HG03439 (cell line): ENCODE measurements at regions not wholly inside any gene's neighbourhood (a gene's known extent, or its start where the extent isn't known, plus 50 kb on each side); places are given as distances from the start of the nearest gene placed in this dataset.
"Not testable (repeated sequence)": the region's sequence is repeated elsewhere in the genome, so short reads cannot be mapped to it uniquely, and the experiment has no call there.

Experiments
- ATAC-seq: cut with Tn5 transposase; IDR thresholded peaks from one replicate; pipeline ENCODE4 v1.9.1; 2021; ENCODE audit warnings: mild to moderate bottlenecking, moderate library complexity; ENCODE audit not compliant: unreplicated experiment

DNA sequence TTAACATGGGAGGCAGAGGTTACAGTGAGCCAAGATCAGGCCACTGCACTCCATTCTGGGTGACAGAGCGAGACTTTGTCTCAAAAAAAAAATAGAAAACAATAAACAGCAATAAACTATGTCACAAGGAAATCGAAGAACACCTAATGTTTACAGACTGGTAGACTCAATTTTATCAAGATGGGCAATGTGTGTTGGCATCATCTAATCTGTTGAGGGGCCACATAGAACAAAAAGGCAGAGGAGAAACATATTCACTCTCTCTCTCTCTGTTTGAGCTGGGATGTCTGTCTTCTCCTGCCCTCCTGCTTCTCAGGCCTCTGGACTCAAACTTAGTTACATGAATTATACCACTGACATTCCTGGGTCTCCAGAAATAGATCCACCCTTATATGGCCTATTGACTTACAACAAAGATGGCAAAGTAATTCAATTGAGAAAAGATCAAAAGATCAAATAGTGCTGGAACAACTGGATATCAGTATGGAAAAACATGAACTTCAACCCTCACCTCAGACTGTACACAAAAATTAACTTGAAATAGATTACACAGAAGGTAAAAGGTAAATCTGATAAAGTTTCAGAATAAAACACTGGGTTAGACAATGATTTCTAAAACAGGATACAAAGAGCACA, 703.8 kb upstream of the CRIM1 start:
- no peak for ATAC-seq

DNA sequence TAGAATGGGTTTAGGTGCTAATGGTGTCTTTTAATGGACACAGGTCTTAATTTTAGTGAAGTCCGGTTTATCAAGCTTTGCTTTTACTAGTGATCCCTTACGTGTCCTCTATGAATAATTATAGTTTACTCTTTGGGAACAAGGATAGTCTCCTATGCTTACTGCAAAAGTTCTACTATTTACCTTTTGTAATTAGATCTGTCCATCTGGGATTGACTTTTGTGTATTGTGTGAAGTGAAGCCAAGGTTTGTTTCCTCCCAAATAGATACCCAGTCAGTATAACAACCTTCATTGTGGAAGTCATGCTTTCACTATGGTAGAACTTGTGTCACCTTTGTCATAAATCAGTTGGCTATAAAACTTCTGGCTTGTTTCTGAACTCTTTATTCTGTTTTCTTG, 740.9 kb upstream of the CRIM1 start:
- ATAC-seq, result no peak

DNA sequence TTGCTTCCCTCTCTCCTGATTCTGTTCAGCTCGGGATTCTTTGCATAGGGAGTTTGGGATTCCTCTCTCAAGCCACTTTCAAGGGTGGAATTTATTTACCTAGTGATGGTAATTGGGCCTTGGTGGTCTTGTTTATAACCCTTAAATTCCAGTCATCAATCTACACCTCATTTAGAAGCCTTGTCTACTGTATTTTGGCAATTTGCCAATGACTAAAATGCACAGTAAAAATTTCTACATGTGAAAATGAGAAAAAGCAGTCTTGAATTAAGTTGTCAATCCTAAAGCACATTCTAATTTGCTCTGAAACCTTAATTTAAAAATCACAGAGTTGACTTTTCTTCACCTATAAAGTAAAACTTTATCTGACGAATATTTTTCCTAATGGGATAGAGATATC, 749.2 kb upstream of the CRIM1 start:
- no peak for ATAC-seq

DNA sequence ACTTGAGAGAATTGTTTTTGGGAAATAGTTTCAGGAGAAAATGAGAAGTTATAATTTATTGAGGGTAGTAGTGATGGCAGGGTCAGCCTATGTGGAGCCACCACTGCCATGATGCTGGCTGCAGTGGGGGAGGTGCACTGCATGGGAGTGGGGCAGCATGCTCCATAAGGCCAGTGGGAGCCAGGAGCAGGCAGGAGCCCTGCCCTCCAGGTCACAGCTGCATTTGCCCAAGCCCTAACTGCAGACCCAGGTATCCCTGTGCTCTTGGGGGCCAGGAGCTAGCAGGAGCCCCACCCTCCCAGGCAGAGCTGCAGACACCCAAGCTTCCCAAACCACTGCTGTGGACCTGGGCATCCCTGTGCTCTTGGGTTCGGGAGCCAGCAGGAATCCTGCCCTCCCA, 757.3 kb upstream of the CRIM1 start:
- no peak for ATAC-seq

DNA sequence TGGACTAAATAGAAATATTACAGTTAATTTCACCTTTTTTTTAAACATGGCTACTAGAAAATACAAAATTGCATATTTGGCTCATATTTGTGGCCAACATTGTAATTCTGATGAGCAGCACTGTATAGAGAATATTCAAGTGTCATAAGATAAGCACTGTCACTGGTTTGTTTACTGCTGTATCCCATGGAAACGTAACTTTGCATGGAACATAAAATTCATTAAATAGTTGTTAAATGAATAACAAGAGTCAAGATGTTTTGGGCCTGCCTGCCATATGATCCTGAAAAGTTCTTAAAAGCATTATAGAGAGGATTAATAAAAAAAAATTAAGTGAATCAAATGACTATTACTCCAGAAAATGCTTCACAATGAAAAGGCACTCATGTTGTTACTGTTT, 763.7 kb upstream of the CRIM1 start:
- ATAC-seq, result no peak

DNA sequence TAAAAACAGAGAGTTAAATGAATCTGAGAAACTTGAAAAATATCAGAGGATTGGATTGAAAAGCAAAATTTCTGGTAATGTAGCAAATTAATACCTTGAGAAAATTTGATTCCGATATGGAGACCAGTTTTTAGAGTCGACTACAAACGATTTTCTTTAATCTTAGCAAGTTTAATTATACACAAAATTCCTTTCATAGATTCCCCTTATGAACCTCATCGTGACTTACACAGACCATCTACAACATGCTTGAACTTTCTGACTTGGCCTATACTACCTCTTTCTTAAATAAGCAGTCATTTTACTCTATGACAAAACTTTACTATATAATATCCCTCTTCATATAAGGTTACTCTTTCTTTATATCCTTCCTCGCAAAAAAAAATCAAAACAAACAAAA, 769.6 kb upstream of the CRIM1 start:
- ATAC-seq, result no peak

DNA sequence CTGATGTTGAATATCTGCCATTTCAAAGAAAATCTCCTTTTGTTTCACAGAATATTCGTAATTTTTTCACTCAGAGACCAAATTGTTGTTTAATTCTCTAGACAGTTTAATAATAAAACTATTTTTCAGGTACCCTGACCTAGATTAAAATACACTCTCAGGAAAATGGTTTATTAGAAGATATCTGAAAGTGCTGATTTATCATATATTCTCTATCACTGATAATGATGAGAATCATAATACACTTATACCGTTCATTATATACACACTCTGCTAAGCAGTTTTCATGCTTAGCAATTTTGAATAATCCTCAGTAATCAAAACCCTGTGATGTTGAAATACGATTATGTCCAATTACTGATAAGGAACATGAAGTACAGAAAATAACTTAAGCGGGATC, 772.9 kb upstream of the CRIM1 start:
- ATAC-seq, result no peak

DNA sequence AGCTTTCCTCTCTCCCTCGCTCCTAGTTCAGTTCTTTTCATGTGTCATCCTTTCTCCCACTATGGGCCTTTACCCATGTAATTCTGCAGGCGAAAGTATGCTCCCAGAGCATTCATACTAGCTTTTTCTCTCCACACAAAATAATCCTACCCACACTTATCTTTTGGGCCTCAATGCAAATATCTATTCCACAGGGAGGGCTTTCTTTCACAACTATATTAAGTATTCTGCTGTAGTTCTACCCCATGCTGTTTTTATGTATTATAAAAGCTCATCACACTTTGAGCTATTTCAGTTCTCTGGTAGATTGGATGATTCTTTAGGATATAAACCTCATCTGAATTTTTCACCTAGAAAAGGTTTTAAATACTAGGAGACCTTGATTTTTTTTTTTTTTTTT, 774.6 kb upstream of the CRIM1 start:
- no peak for ATAC-seq

DNA sequence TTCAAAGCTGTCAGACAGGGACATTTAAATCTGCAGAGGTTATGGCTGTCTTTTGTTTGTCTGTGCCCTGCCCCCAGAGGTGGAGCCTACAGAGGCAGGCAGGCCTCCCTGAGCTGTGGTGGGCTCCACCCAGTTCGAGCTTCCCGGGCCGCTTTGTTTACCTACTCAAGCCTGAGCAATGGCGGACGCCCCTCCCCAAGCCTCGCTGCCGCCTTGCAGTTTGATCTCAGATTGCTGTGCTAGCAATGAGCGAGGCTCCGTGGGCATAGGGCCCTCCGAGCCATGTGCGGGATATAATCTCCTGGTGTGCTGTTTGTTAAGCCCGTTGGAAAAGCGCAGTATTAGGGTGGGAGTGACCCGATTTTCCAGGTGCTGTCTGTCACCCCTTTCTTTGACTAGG, 787.0 kb upstream of the CRIM1 start:
- ATAC-seq, result not testable (repeated sequence)

DNA sequence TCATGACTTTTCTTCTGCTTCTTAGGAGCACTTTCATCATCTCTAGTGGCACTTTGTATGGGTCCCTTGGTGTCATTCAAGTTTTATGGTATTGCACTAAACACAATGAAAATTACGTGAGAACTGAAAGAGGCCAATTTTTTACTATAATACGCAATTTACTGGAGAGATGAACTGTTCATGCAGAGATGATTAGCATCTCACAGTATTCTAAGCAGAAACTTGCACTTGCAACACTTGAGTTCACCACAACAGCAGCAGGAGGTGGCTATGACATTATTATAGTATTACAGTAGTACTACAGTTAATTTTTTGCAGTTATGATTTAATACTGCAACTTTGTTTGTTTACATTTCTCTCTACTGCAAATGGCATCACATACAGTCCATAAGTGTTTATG, 793.1 kb upstream of the CRIM1 start:
- no peak for ATAC-seq

DNA sequence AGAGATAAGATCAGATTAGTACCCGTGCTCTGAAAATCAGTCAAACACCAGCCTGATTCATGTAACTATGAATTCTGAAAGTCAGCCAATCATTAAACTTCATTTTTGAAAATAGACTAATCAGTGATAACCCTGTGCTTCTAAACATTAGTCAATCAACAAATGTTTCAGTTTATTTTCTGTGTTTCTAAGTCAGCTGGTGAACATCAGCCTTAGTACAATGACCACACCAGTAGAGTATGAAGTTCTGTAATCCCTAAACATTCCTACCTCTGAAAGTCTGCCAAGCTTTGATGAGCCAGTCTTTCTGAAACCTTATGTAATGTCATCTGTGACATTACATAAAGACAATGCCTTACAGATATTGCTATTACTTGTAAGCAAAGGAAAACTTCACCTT, 807.4 kb upstream of the CRIM1 start:
- no peak for ATAC-seq

DNA sequence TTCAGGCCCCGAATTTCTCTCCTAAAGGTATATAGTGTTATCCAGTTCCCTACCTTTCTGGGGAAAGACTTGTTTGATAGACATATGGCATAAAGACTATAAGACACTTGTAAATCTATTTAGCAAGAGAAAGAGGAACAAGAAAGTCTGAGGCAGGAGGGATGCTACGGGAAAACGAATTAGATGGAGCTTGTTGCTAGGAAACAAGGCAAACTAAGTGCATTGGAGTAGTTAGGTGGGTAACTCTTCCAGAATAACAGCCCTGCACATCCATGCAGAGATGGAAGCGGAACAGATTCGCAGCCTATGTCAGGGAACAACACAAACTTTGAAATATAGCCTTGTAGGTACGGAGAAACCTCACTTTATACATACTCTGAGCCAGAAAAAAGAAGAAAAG, 810.3 kb upstream of the CRIM1 start:
- ATAC-seq, result no peak

DNA sequence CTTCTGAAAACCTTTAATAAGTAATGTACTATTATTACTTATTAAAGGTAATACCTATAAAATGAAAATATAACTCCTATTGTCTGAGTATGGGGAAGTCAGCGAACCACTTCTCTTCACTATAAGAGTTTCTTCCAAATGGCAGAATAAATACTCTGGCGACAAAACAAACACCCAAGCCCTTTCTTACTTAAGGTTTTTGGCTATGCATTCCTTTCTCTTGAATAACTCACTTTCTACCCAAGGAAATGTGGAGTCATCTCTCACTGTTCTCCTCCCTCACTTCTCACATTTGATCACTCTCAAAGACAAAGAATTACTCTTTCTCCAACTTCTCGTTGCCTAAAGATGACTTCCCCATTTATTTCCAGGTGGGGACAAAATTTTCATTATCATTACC, 816.8 kb upstream of the CRIM1 start:
- ATAC-seq, result no peak

DNA sequence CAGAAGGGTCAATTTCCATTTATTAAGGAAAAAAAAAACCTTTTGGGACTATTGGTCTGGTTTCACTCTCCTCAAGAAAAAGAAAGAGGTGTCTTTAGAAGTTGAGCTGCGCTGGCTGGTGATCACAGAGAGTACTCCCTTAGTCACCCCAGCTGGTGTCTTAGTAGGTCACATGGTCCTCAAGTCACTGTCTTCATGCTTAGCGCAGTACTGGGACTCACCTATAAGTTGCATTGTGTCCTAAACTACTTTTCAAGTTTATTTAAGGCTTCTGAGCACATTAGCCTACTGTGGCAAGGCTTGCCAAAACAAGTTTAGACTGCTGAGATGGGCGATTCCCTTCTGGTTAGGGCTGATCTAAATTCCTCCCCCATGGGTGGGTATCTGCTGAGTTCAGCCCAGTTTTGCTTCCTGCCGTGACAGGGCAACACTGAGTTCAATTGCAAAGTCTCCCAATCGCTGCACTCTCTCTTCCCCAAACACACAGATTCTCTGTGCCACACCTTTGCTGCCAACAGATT, 824.9 kb upstream of the CRIM1 start:
- no peak for ATAC-seq

DNA sequence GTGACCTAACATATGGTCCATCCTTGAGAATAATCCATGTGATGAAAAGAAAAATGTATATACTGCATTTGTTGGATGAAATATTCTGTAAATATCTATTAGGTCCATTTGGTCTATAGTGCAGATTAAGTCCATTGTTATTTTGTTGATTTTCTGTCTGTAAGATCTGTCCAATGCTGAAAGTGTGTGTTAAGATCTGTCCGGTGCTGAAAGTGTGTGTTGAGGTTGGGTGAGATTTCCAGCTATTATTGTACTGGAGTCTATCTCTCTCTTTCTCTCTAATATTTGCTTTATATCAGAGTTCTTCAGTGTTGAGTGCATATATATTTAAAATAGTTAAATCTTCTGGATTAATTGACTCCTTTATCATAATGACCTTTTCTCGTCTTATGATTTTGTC, 828.8 kb upstream of the CRIM1 start:
- no peak for ATAC-seq

DNA sequence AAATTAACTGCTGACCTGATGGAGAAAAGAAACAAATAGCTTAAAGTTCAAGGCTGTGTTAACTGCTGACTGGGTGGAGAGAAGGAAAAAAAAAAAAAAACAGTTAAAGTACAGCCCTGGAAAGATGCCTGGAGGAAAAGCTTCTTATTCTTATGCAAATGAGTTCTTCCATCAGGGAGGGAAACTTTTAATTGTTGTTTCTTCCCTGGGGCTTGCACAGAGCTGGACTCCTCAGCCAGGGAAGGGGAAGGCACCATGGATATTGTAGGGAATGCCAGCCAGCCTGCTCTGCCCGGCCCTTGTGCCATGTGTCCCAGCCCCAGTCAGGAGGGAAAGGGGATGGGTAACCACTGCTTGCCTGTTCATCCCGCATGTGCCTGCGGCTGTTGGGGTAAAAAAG, 833.1 kb upstream of the CRIM1 start:
- no peak for ATAC-seq

DNA sequence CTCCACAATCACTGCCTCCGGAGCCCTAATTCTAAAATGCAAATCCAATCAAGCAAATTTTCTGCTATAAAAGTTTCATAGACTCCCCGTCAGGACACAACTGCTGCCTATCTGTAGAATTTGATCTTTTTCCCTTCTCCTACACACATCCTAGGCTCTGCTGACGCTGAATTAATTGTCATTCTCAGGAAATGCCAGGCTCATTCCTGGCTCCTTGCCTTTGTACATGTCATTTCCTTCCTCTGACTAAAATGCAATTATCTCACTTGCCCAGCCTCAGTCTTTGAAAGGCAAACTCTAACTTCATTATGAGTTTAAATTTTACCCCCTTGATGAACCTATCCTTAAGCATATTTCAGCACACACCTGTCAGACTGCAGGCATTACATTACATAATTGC, 844.9 kb upstream of the CRIM1 start:
- ATAC-seq, result no peak

DNA sequence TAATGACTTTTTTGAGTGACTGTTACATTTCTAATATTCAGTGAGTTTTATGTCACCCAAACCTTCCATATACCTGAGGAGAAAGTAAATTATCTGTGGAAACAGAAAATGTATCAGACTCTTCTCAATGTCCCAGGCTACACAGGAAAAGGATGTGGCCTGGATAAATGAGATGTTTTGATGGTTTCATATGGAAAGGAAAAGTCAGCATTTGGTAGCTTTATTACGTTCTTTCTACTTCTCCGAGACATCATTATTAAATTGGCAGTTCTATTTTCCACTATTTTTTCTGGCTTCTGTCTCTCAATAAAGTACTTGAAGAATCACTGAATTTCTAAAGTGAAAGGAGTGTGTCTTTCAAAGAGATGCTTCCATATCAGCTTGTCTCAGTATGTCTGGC, 847.0 kb upstream of the CRIM1 start:
- no peak for ATAC-seq

DNA sequence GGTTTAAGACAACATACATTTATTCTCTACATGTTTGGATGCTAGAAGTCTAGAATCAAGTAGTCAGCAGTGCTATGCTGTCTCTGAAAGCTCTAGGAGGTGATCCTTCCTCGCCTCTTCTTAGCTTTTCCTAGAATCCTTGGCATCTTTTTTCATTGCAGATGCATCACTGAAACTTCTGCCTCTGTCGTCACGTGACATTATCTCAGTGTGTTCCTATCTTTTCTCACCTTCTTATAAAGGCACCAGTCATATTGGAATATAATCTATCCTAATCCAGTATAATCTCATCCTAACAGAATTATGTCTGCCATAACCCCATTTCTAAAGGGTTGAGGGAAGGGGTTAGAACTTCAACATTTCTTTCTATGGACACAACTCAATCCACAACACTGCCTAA, 851.2 kb upstream of the CRIM1 start:
- ATAC-seq, result no peak

DNA sequence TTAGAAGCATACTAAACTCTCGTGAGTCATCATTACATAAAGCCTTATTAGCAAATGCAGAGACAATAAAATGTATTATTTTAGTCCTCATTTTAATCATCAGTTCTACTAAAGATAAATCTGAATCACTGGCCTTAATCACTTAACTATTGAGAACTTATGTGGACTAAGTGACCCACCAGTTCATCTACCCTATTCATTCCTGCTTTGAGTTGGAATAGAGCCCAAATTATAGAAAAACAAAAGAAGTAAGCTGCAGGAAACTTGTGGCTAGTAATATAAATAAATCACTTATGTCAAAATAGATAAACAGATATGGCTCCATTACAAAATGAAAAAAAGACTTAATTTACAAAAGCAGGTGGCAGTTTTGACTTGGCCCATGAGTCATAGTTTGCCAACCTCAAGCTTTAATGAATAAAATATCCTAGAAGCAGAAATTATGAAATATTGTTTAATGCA, 851.8 kb upstream of the CRIM1 start:
- ATAC-seq, result no peak

DNA sequence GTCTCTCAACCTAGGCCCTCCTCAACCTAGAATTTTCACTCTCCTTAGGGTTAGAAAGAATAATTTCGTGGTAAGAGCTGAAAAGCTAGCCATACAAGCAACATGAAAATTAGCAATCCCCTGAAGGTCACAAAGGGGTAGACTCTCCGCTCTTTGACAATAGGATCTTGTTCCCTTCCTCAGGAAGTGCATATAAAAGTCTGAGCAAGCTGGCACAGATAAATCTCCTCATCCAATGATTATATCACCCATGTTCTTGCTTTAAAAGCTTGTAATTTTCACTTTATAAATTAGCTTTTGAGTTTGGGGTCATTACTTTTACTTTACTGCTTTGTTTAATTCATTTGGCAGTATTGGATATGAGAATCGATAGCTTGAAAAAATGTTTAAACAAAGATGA, 852.3 kb upstream of the CRIM1 start:
- ATAC-seq, result no peak

DNA sequence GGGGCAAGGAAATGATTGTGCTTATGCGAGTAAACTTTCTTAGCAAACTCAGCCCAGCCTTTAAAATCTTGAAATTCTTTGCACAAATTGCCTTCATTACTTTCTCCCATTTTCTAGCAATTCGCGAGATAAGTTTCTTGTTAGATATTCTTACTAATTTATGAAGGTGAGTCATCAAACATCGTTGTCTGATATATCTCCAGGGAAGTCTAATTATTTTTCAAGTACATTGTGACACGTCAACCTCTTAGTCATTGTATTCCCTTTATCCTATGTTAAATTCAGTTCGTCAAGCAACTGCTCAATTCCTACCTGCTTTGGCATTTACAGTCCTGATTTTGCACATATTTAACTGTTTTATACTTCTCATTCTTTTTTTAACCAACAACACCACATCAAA, 854.5 kb upstream of the CRIM1 start:
- no peak for ATAC-seq

DNA sequence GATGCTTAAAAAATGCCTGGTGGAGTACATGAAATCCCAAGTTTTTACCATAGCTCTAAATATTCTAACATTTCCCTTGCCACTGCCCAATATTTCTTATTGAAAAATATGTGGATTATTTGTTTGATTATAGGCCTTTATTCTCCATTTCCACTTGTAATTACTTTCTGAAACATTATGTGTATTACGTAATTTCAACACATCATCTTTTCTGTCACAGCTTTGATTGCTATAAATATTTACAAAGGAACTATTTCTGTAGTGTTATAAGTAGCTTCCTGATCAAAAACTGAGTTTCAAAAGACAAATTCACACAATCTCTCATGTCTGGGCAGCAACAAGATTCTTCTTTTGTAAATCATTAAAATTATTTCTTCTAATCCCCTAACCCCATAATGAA, 859.6 kb upstream of the CRIM1 start:
- ATAC-seq, result no peak
